K562 (cell line): ENCODE measurements at regions not wholly inside any gene's neighbourhood (a gene's known extent, or its start where the extent isn't known, plus 50 kb on each side); places are given as distances from the start of the nearest gene placed in this dataset.

Experiments used
- ATAC-seq: fragments of 200-7000 bp; cut with Tn5 transposase; 3 replicates; pipeline ENCODE4 v1.9.1; 2020; ENCODE audit warnings: moderate library complexity
- BruUV-seq: library from RNA; stranded (reverse); fragments of 400-500 nt; replicated peaks from 2 replicates; lab custom pipeline; 2021; lab: Mats Ljungman, UMichigan
- CTCF ChIA-PET: fragments of 300-600 bp; formaldehyde crosslinking; extraction: SDS; loops from one replicate; lab custom pipeline; 2021; ENCODE audit warnings: low intra/inter-chr PET ratio; lab: Yijun Ruan, JAX
- POLR2A ChIA-PET: fragments of 300-600, 350-650 bp; sonication (Branson Sonifier 250); formaldehyde crosslinking; extraction: SDS; loops from one replicate; lab custom pipeline; 2021; ENCODE audit warnings: antibody characterized with exemption, inconsistent platforms; lab: Yijun Ruan, JAX
- DNase-seq, 4 experiments: peaks; one replicate each; pipeline versions ENCODE4 v3.0.0 to v3.0.0-alpha.2; 2011 to 2018; ENCODE audit warnings: low spot score in 3 of 4, mixed read lengths in 3 of 4; ENCODE audit errors: extremely low read depth in 1 of 4
- FAIRE-seq: peaks from 2 replicates; lab custom pipeline; 2011; peaks lifted over from hg19 to GRCh38; lab: Jason Lieb, UNC
- H2AFZ ChIP-seq: 2 replicates; pipeline ENCODE4 v1.6.0; 2011; ENCODE audit warnings: low read depth, low read length, control low read depth, inconsistent platforms
- H3K27ac ChIP-seq: fragments of 200-600 bp; 3 replicates; pipeline ENCODE4 v1.8.0; 2011; ENCODE audit warnings: low read depth, mild to moderate bottlenecking, control low read depth, inconsistent platforms, low read length, moderate library complexity, mixed read lengths; ENCODE audit errors: extremely low read depth
- H3K27me3 ChIP-seq, 2 experiments: fragments of 300-600 bp in 1 of 2; 2 replicates in 1 of 2; 3 replicates in 1 of 2; pipeline versions ENCODE4 v1.6.0 to v1.8.0; 2011; ENCODE audit warnings: inconsistent platforms in 2 of 2, low read length in 2 of 2, mild to moderate bottlenecking in 1 of 2, mixed read lengths in 1 of 2, moderate library complexity in 1 of 2; ENCODE audit not compliant: control insufficient read depth in 2 of 2, insufficient read depth in 2 of 2
- H3K36me3 ChIP-seq: fragments of 300-600 bp; 3 replicates; pipeline ENCODE4 v1.8.0; 2011; ENCODE audit warnings: mild to moderate bottlenecking, low read length, inconsistent platforms; ENCODE audit not compliant: control insufficient read depth, insufficient read depth
- H3K4me1 ChIP-seq, 2 experiments: fragments of 200-600 bp in 1 of 2; replicated peaks in 1 of 2; 2 replicates in 1 of 2; 3 replicates in 1 of 2; pipeline versions ENCODE4 v1.5.1 to v1.8.0; 2011; ENCODE audit warnings: inconsistent platforms in 2 of 2, low read length in 2 of 2, mild to moderate bottlenecking in 1 of 2, mixed read lengths in 1 of 2, moderate library complexity in 1 of 2; ENCODE audit not compliant: control insufficient read depth in 2 of 2, insufficient read depth in 2 of 2
- H3K4me2 ChIP-seq: 2 replicates; pipeline ENCODE4 v1.6.1; 2011; ENCODE audit warnings: low read length, control low read depth, inconsistent platforms, mixed read lengths; ENCODE audit not compliant: insufficient read depth
- H3K4me3 ChIP-seq: fragments of 200-600 bp; sonication (generic), shearing (Covaris generic); 2 replicates; pipeline ENCODE4 v1.5.1; 2016; ENCODE audit warnings: control low read depth, inconsistent platforms
- H3K79me2 ChIP-seq: fragments of 200-600 bp; 3 replicates; pipeline ENCODE4 v1.8.0; 2011; ENCODE audit warnings: low read length, inconsistent platforms; ENCODE audit not compliant: control insufficient read depth, insufficient read depth
- H3K9ac ChIP-seq, 2 experiments: 2 replicates each; pipeline versions ENCODE4 v1.6.0 to v1.6.1; 2011; ENCODE audit warnings: low read depth in 2 of 2, low read length in 2 of 2, control low read depth in 1 of 2, inconsistent platforms in 1 of 2, mild to moderate bottlenecking in 1 of 2, mixed read lengths in 1 of 2; ENCODE audit not compliant: insufficient read depth in 1 of 2
- H3K9me1 ChIP-seq: one replicate; pipeline ENCODE4 v1.6.0; 2011; ENCODE audit warnings: inconsistent platforms, mild to moderate bottlenecking, low read length, moderate library complexity; ENCODE audit not compliant: control insufficient read depth, insufficient read depth
- H3K9me3 ChIP-seq: replicated peaks from 2 replicates; pipeline ENCODE4 v1.5.1; 2011; ENCODE audit warnings: low read depth, low read length, inconsistent platforms; ENCODE audit not compliant: control insufficient read depth, insufficient read depth
- H4K20me1 ChIP-seq: replicated peaks from 2 replicates; pipeline ENCODE4 v1.6.1; 2011; ENCODE audit warnings: low read length, inconsistent platforms, mixed read lengths; ENCODE audit not compliant: control insufficient read depth, insufficient read depth
- DPF2 ChIP-seq: fragments of 450-650 bp; IDR thresholded peaks from 2 replicates; pipeline ENCODE4 v1.6.1; 2016
- HEY1 ChIP-seq: fragments of 250-450 bp; sonication (Bioruptor Pico); IDR thresholded peaks from 2 replicates; pipeline ENCODE4 v1.5.0; 2020; ENCODE audit warnings: mild to moderate bottlenecking, moderate library complexity, borderline replicate concordance
- MAFF ChIP-seq: IDR thresholded peaks from 2 replicates; pipeline ENCODE4 v1.6.1; 2012; ENCODE audit warnings: low read length, improper control_type of control experiment
- MTA1 ChIP-seq: fragments of 450-650 bp; IDR thresholded peaks from 2 replicates; pipeline ENCODE4 v1.6.1; 2017; ENCODE audit warnings: borderline replicate concordance
- NUFIP1 ChIP-seq: fragments of 450-650 bp; IDR thresholded peaks from 2 replicates; pipeline ENCODE4 v1.6.1; 2018; ENCODE audit not compliant: partially characterized antibody
- THRAP3 ChIP-seq: fragments of 450-650 bp; IDR thresholded peaks from 2 replicates; pipeline ENCODE4 v1.6.1; 2016; ENCODE audit warnings: mild to moderate bottlenecking, inconsistent platforms, borderline replicate concordance
- TRIM28 ChIP-seq: fragments of 450-650 bp; IDR thresholded peaks from 2 replicates; pipeline ENCODE4 v1.6.1; 2017
- ZNF583 ChIP-seq: fragments of 250-450 bp; sonication (Bioruptor Pico); IDR thresholded peaks from 2 replicates; pipeline ENCODE4 v1.4.0; 2020
- whole genome bisulfite sequencing: fragments of 100-300 bp; shearing (Covaris generic); methylation state at CpG from one replicate; pipeline ENCODE4 v1.1.6; 2016; ENCODE audit warnings: low coverage, mixed read lengths; ENCODE audit not compliant: insufficient coverage; ENCODE audit errors: missing lambda C conversion rate; 5-methylcytosine and 5-hydroxymethylcytosine counted together
- in situ Hi-C: fragments of 300-500 bp; cut with MboI; formaldehyde crosslinking; loops from 4 replicates; pipeline ENCODE4 v1.15.0; 2018; ENCODE audit warnings: inconsistent platforms, mixed read lengths
- intact Hi-C: fragments of 100-400 bp; cut with micrococcal nuclease; formaldehyde crosslinking; loops from 2 replicates; pipeline ENCODE4 v1.14.2; 2022
- TF ChIP-seq, protein P1 (sequence below): fragments of 250-450 bp; sonication (Bioruptor Pico); IDR thresholded peaks from 2 replicates; pipeline ENCODE4 v1.8.0; 2021; ENCODE audit warnings: borderline replicate concordance, mild to moderate bottlenecking, moderate library complexity; ENCODE audit not compliant: poor library complexity, severe bottlenecking

GRCh38 chr11:80553565-80553964 is 1112.7 kb upstream of the TENM4 start:
- H3K79me2 ChIP-seq, result no peaks in the 10 kb centered on the region
- no peak overlapping the region for H3K4me2 ChIP-seq
- H3K9me1 ChIP-seq, result no peaks in the 10 kb centered on the region
- in situ Hi-C loops (no loop called here), intact Hi-C loops (no loop called here)
- H4K20me1 ChIP-seq, result no peaks in the 10 kb centered on the region
- no peaks in the 10 kb centered on the region for H3K4me1 ChIP-seq
- FAIRE-seq (no peak), DNase-seq (no peak)
- ChIA-PET CTCF (no interaction called here), POLR2A (no interaction called here)
- H2AFZ ChIP-seq, result no peak overlapping the region
- no peaks in the 10 kb centered on the region for H3K9me3 ChIP-seq
- 0% methylated on average over 2 of the region's 2 CpGs for WGBS
- no TSS peak for BruUV-seq
- H3K9ac ChIP-seq, result no peak overlapping the region
- no peak for TF ChIP-seq THRAP3
- no peak for TF ChIP-seq NUFIP1
- TF ChIP-seq, protein P1, sequence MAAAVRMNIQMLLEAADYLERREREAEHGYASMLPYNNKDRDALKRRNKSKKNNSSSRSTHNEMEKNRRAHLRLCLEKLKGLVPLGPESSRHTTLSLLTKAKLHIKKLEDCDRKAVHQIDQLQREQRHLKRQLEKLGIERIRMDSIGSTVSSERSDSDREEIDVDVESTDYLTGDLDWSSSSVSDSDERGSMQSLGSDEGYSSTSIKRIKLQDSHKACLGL (CRISPR knock-in tag), result no peak
- TF ChIP-seq ZNF583 (CRISPR knock-in tag), result no peak
- TF ChIP-seq, all 486 proteins: peak for 0
- Histone ChIP-seq H3K27ac (no peak overlapping the region), H3K36me3 (no peaks in the 10 kb centered on the region), H3K27me3 (no peaks in the 10 kb centered on the region), H3K4me3 (no peak overlapping the region)
- ATAC-seq, result no peak

DNA sequence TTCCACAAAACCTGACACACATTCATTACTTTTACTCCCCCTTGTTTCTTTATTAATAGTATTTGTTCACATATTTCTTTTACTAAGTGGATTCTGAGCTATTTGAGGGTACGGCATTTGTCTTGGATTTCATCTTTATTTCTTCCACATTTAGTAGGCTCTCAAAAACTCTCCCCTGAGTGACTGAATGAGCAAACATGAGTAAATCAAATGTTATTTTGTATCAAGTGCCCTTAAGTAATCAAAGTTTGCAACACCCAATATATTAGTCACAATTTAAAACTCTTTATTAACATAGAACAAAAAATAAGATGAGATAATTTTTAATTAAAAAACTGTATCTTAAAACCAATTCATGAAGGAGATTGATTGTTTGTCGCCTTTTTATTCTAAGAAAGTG is 1101.9 kb upstream of the TENM4 start:
- H3K79me2 ChIP-seq, result no peaks in the 10 kb centered on the region
- no peak for ATAC-seq
- H3K4me2 ChIP-seq, result no peak overlapping the region
- no TSS peak for BruUV-seq
- CTCF ChIA-PET, result no interaction called here
- no peaks in the 10 kb centered on the region for H4K20me1 ChIP-seq
- no peak for DNase-seq
- H3K4me3 ChIP-seq, result no peak overlapping the region
- H3K9me1 ChIP-seq, result no peaks in the 10 kb centered on the region
- 0% methylated on average over 2 of the region's 2 CpGs for whole genome bisulfite sequencing
- H3K36me3 ChIP-seq, result no peaks in the 10 kb centered on the region
- FAIRE-seq, result no peak
- intact Hi-C loops (no loop called here), in situ Hi-C loops (no loop called here)
- H3K9ac ChIP-seq, result no peak overlapping the region
- POLR2A ChIA-PET, result no interaction called here
- no peak overlapping the region for H3K27ac ChIP-seq
- H3K4me1 ChIP-seq, result no peaks in the 10 kb centered on the region
- no peaks in the 10 kb centered on the region for H3K27me3 ChIP-seq
- TF ChIP-seq HEY1 (no peak), DPF2 (no peak), MTA1 (no peak), TRIM28 (no peak), MAFF (no peak)
- TF ChIP-seq, all 486 proteins: peak for 0
- Histone ChIP-seq H2AFZ (no peak overlapping the region), H3K9me3 (no peaks in the 10 kb centered on the region)
